ENCODE measurements at regions not wholly inside any gene's neighbourhood (a gene's known extent, or its start where the extent isn't known, plus 50 kb on each side); places are given as distances from the start of the nearest gene placed in this dataset.

- DNase-seq, result no peak
- intact Hi-C loops (cut with DNase I), result no loop called here
Observed at GRCh38 chr7:35581605-35582210, 113.2 kb downstream of the HERPUD2 start.

GRCh38 chr7:35576031-35576573, 118.8 kb downstream of the HERPUD2 start:
- intact Hi-C loops (cut with DNase I), result no loop called here
- DNase-seq, result no peak

- no peak for DNase-seq
- intact Hi-C loops (cut with DNase I), result no loop called here
Observed at GRCh38 chr7:35571611-35572240, 123.2 kb downstream of the HERPUD2 start.

GRCh38 chr7:35570937-35571336, 124.0 kb downstream of the HERPUD2 start:
- intact Hi-C loops (cut with DNase I), result no loop called here
- no peak for DNase-seq

- no peak for DNase-seq
- intact Hi-C loops (cut with DNase I), result no loop called here
Observed at GRCh38 chr7:35565927-35566326, 129.0 kb downstream of the HERPUD2 start.

GRCh38 chr7:35558841-35559240, 136.1 kb downstream of the HERPUD2 start:
- no peak for DNase-seq
- intact Hi-C loops (cut with DNase I), result no loop called here

- no peak for DNase-seq
- intact Hi-C loops (cut with DNase I), result no loop called here
Observed at GRCh38 chr7:35556515-35557471, 138.1 kb downstream of the HERPUD2 start.

- DNase-seq, result no peak
- intact Hi-C loops (cut with DNase I), result no loop called here
Observed at GRCh38 chr7:35555934-35556333, 139.0 kb downstream of the HERPUD2 start.

GRCh38 chr7:35555386-35555785, 139.5 kb downstream of the HERPUD2 start:
- no peak for DNase-seq
- intact Hi-C loops (cut with DNase I), result no loop called here

- DNase-seq, result no peak
- intact Hi-C loops (cut with DNase I), result no loop called here
Observed at GRCh38 chr7:35553519-35553918, 141.4 kb downstream of the HERPUD2 start.

GRCh38 chr7:35552691-35553090, 142.2 kb downstream of the HERPUD2 start:
- intact Hi-C loops (cut with DNase I), result no loop called here
- no peak for DNase-seq

GRCh38 chr7:35551321-35552081, 143.4 kb downstream of the HERPUD2 start:
- DNase-seq, result no peak
- intact Hi-C loops (cut with DNase I), result no loop called here

- DNase-seq, result no peak
- intact Hi-C loops (cut with DNase I), result no loop called here
Observed at GRCh38 chr7:35550831-35551230, 144.1 kb downstream of the HERPUD2 start.

GRCh38 chr7:35549781-35550180, 145.2 kb downstream of the HERPUD2 start:
- intact Hi-C loops (cut with DNase I), result no loop called here
- no peak for DNase-seq

- no peak for DNase-seq
- intact Hi-C loops (cut with DNase I), result no loop called here
Observed at GRCh38 chr7:35548291-35548690, 146.6 kb downstream of the HERPUD2 start.

- intact Hi-C loops (cut with DNase I), result no loop called here
- no peak for DNase-seq
Observed at GRCh38 chr7:35546691-35547429, 148.1 kb downstream of the HERPUD2 start.

- intact Hi-C loops (cut with DNase I), result no loop called here
- no peak for DNase-seq
Observed at GRCh38 chr7:35545831-35546230, 149.1 kb downstream of the HERPUD2 start.

GRCh38 chr7:35544028-35544742, 150.8 kb downstream of the HERPUD2 start:
- DNase-seq, result no peak
- intact Hi-C loops (cut with DNase I), result no loop called here
